ENCODE measurements at regions not wholly inside any gene's neighbourhood (a gene's known extent, or its start where the extent isn't known, plus 50 kb on each side); places are given as distances from the start of the nearest gene placed in this dataset.
"Not testable (repeated sequence)": the region's sequence is repeated elsewhere in the genome, so short reads cannot be mapped to it uniquely, and the experiment has no call there.

- not testable (repeated sequence) for H3K79me1 ChIP-seq (ENCODE audit: low read length); H2AFZ ChIP-seq (ENCODE audit: insufficient read depth, low read length, poor library complexity); H3K79me2 ChIP-seq (ENCODE audit: control insufficient read depth, insufficient read depth, low read length, poor library complexity); H3K9me3 ChIP-seq (ENCODE audit: insufficient read depth, low read depth, low read length); H3K4me1 ChIP-seq (ENCODE audit: control insufficient read depth in 1 of 2, insufficient read depth in 2 of 2, low read length in 2 of 2); H3K23ac ChIP-seq (ENCODE audit: low read length); H4K12ac ChIP-seq (ENCODE audit: low read depth, low read length); H3K14ac ChIP-seq (ENCODE audit: low read length); H2BK12ac ChIP-seq (ENCODE audit: low read length); H2BK5ac ChIP-seq (ENCODE audit: low read depth, low read length, poor library complexity); DNase-seq; H3K4me3 ChIP-seq (ENCODE audit: low read depth, low read length); H4K8ac ChIP-seq (ENCODE audit: low read depth, low read length); H3K4ac ChIP-seq (ENCODE audit: low read depth, low read length); H3K9ac ChIP-seq (ENCODE audit: low read length); H3K27ac ChIP-seq (ENCODE audit: low read depth, low read length); H3K18ac ChIP-seq (ENCODE audit: low read length); H2BK120ac ChIP-seq (ENCODE audit: insufficient read depth, low read length, poor library complexity); H3K4me2 ChIP-seq (ENCODE audit: low read length); H2AK5ac ChIP-seq (ENCODE audit: low read length); H3K27me3 ChIP-seq (ENCODE audit: insufficient read depth, low read length); H4K91ac ChIP-seq (ENCODE audit: low read depth, low read length)
- WGBS (ENCODE audit: extremely low coverage, insufficient coverage, insufficient read length), result no CpG with 5 or more reads among the region's 5 CpGs
- H3K36me3 ChIP-seq (ENCODE audit: control insufficient read depth in 1 of 2, insufficient read depth in 2 of 2, low read length in 2 of 2), result peaks cover 4 to 12% of the 10 kb centered on the region in 2 experiments
These were observed 73.6 kb upstream of the PDPR start for GRCh38 chr16:70040554-70040953.

- H3K18ac ChIP-seq (ENCODE audit: low read length); H3K14ac ChIP-seq (ENCODE audit: low read length); H2BK120ac ChIP-seq (ENCODE audit: insufficient read depth, low read length, poor library complexity); H3K9ac ChIP-seq (ENCODE audit: low read length); H2AK5ac ChIP-seq (ENCODE audit: low read length); H3K9me3 ChIP-seq (ENCODE audit: insufficient read depth, low read depth, low read length); H3K79me2 ChIP-seq (ENCODE audit: control insufficient read depth, insufficient read depth, low read length, poor library complexity); H2BK12ac ChIP-seq (ENCODE audit: low read length); H4K91ac ChIP-seq (ENCODE audit: low read depth, low read length); H3K4me1 ChIP-seq (ENCODE audit: control insufficient read depth in 1 of 2, insufficient read depth in 2 of 2, low read length in 2 of 2); H2AFZ ChIP-seq (ENCODE audit: insufficient read depth, low read length, poor library complexity); H3K79me1 ChIP-seq (ENCODE audit: low read length); H3K27me3 ChIP-seq (ENCODE audit: insufficient read depth, low read length); H3K23ac ChIP-seq (ENCODE audit: low read length); H3K4me3 ChIP-seq (ENCODE audit: low read depth, low read length); H2BK5ac ChIP-seq (ENCODE audit: low read depth, low read length, poor library complexity); H3K27ac ChIP-seq (ENCODE audit: low read depth, low read length); H3K4me2 ChIP-seq (ENCODE audit: low read length); H4K8ac ChIP-seq (ENCODE audit: low read depth, low read length); H4K12ac ChIP-seq (ENCODE audit: low read depth, low read length): not testable (repeated sequence)
- Histone ChIP-seq H3K4ac (ENCODE audit: low read depth, low read length) (peak overlapping the region; percentile 55), H3K36me3 (ENCODE audit: control insufficient read depth in 1 of 2, insufficient read depth in 2 of 2, low read length in 2 of 2) (peaks cover 4 to 12% of the 10 kb centered on the region in 2 experiments)
- no CpG with 5 or more reads among the region's 7 CpGs for WGBS (ENCODE audit: extremely low coverage, insufficient coverage, insufficient read length)
- DNase-seq, result peak in 1 of 2 donors; percentile 20
These were observed 70.5 kb upstream of the PDPR start for GRCh38 chr16:70043538-70044067.

GRCh38 chr16:70046560-70046959, 67.6 kb upstream of the PDPR start:
- not testable (repeated sequence) for H3K4ac ChIP-seq (ENCODE audit: low read depth, low read length); H3K79me2 ChIP-seq (ENCODE audit: control insufficient read depth, insufficient read depth, low read length, poor library complexity); H3K23ac ChIP-seq (ENCODE audit: low read length); H3K14ac ChIP-seq (ENCODE audit: low read length); H3K4me1 ChIP-seq (ENCODE audit: control insufficient read depth in 1 of 2, insufficient read depth in 2 of 2, low read length in 2 of 2); H4K8ac ChIP-seq (ENCODE audit: low read depth, low read length); H3K9me3 ChIP-seq (ENCODE audit: insufficient read depth, low read depth, low read length); H3K36me3 ChIP-seq (ENCODE audit: control insufficient read depth in 1 of 2, insufficient read depth in 2 of 2, low read length in 2 of 2); H2BK120ac ChIP-seq (ENCODE audit: insufficient read depth, low read length, poor library complexity); H3K9ac ChIP-seq (ENCODE audit: low read length); H4K12ac ChIP-seq (ENCODE audit: low read depth, low read length); DNase-seq; H2BK12ac ChIP-seq (ENCODE audit: low read length); H3K18ac ChIP-seq (ENCODE audit: low read length); H3K4me3 ChIP-seq (ENCODE audit: low read depth, low read length); H2AFZ ChIP-seq (ENCODE audit: insufficient read depth, low read length, poor library complexity); H4K91ac ChIP-seq (ENCODE audit: low read depth, low read length); H2AK5ac ChIP-seq (ENCODE audit: low read length); H3K27me3 ChIP-seq (ENCODE audit: insufficient read depth, low read length); H2BK5ac ChIP-seq (ENCODE audit: low read depth, low read length, poor library complexity); H3K4me2 ChIP-seq (ENCODE audit: low read length); H3K27ac ChIP-seq (ENCODE audit: low read depth, low read length); H3K79me1 ChIP-seq (ENCODE audit: low read length)
- WGBS (ENCODE audit: extremely low coverage, insufficient coverage, insufficient read length), result no CpG with 5 or more reads among the region's 3 CpGs

- H3K27ac ChIP-seq (ENCODE audit: low read depth, low read length); H3K79me1 ChIP-seq (ENCODE audit: low read length); H2BK5ac ChIP-seq (ENCODE audit: low read depth, low read length, poor library complexity); H3K4me2 ChIP-seq (ENCODE audit: low read length); H2BK120ac ChIP-seq (ENCODE audit: insufficient read depth, low read length, poor library complexity); H3K14ac ChIP-seq (ENCODE audit: low read length); H3K27me3 ChIP-seq (ENCODE audit: insufficient read depth, low read length); H3K4me3 ChIP-seq (ENCODE audit: low read depth, low read length); H2AK5ac ChIP-seq (ENCODE audit: low read length); H4K91ac ChIP-seq (ENCODE audit: low read depth, low read length); H3K79me2 ChIP-seq (ENCODE audit: control insufficient read depth, insufficient read depth, low read length, poor library complexity); H2BK12ac ChIP-seq (ENCODE audit: low read length); H3K4me1 ChIP-seq (ENCODE audit: control insufficient read depth in 1 of 2, insufficient read depth in 2 of 2, low read length in 2 of 2); H3K23ac ChIP-seq (ENCODE audit: low read length); H4K8ac ChIP-seq (ENCODE audit: low read depth, low read length); H3K9me3 ChIP-seq (ENCODE audit: insufficient read depth, low read depth, low read length); H2AFZ ChIP-seq (ENCODE audit: insufficient read depth, low read length, poor library complexity); H3K4ac ChIP-seq (ENCODE audit: low read depth, low read length); H3K9ac ChIP-seq (ENCODE audit: low read length); H3K36me3 ChIP-seq (ENCODE audit: control insufficient read depth in 1 of 2, insufficient read depth in 2 of 2, low read length in 2 of 2); DNase-seq; H3K18ac ChIP-seq (ENCODE audit: low read length); H4K12ac ChIP-seq (ENCODE audit: low read depth, low read length): not testable (repeated sequence)
- WGBS (ENCODE audit: extremely low coverage, insufficient coverage, insufficient read length), result no CpG with 5 or more reads among the region's 3 CpGs
These were observed 66.0 kb upstream of the PDPR start for GRCh38 chr16:70048083-70048482.

All from trophoblast cell (in vitro differentiated cells and primary cell).